GM12875 (cell line): ENCODE measurements at regions not wholly inside any gene's neighbourhood (a gene's known extent, or its start where the extent isn't known, plus 50 kb on each side); places are given as distances from the start of the nearest gene placed in this dataset.

Experiments used
- H3K4me3 ChIP-seq: one replicate; pipeline ENCODE4 v1.5.1; 2011; ENCODE audit warnings: low read depth, low read length, control low read depth
- TF ChIP-seq, protein P1 (sequence below): IDR thresholded peaks from 2 replicates; pipeline ENCODE4 v1.5.1; 2011; ENCODE audit warnings: low read depth, mild to moderate bottlenecking, control low read depth, inconsistent platforms, low read length, moderate library complexity, borderline replicate concordance; ENCODE audit not compliant: insufficient read depth

DNA sequence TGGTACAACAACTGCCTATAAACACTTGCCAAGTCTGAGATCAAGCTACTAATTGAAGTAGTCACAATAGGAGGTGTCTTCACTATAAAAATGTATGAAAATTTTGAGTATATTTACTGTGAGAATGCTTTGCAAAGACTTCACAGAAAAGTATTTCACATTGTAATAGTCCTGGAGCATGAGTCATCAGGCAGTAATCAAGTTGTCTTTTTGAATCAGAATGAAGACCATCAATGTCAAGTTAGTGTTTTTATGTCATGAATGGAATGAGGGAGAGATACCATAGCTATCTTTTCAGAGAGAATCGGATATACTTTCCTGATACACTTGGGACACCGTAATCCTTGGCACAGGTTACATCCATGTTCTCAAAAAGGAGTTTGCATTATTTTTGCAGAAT, 466.9 kb upstream of the ARRDC3 start:
- TF ChIP-seq, protein P1, sequence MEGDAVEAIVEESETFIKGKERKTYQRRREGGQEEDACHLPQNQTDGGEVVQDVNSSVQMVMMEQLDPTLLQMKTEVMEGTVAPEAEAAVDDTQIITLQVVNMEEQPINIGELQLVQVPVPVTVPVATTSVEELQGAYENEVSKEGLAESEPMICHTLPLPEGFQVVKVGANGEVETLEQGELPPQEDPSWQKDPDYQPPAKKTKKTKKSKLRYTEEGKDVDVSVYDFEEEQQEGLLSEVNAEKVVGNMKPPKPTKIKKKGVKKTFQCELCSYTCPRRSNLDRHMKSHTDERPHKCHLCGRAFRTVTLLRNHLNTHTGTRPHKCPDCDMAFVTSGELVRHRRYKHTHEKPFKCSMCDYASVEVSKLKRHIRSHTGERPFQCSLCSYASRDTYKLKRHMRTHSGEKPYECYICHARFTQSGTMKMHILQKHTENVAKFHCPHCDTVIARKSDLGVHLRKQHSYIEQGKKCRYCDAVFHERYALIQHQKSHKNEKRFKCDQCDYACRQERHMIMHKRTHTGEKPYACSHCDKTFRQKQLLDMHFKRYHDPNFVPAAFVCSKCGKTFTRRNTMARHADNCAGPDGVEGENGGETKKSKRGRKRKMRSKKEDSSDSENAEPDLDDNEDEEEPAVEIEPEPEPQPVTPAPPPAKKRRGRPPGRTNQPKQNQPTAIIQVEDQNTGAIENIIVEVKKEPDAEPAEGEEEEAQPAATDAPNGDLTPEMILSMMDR = no peak

DNA sequence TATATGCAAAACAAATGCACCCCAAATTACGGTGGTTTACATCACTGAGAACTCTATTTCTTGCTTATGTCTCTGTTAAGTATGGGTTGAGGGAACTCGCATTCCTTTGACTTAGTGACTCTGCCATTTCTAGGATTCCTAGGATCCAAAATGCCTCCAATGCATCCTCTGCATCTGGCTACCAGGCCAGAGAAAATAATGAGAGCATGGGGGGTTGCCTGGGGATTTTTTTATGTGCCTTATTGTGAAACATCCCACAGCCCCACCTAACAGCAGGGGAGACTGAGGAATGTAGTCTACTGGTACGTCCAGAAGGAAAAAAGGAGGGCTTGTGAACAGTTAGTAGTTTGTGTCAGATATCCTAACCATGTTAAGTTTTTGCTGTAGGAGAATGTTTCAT, 466.0 kb upstream of the ARRDC3 start:
- TF ChIP-seq, protein P1 = no peak
- H3K4me3 ChIP-seq = no peak overlapping the region

More for the DNA sequence above, 466.9 kb upstream of the ARRDC3 start:
- no peak overlapping the region for H3K4me3 ChIP-seq

DNA sequence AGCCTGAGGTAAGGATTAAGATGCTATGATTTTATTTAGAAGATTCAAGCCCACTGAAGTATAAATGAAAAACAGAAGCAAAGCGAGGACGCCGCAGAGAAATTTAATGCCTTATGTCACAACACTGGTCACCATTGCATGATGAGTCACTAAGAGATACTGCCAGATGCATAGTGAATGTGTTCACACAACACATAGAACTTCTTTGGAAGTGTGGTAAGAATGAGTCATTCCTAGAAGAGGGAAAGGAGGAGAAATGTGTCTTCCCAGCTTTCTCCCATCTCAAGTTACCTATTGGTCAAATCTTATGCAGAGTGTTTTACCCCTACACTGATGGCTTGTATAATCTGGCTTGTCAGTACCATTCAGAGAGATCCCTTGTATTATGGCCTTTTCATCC, 465.3 kb upstream of the ARRDC3 start:
- H3K4me3 ChIP-seq = no peak overlapping the region
- TF ChIP-seq, protein P1 = no peak

DNA sequence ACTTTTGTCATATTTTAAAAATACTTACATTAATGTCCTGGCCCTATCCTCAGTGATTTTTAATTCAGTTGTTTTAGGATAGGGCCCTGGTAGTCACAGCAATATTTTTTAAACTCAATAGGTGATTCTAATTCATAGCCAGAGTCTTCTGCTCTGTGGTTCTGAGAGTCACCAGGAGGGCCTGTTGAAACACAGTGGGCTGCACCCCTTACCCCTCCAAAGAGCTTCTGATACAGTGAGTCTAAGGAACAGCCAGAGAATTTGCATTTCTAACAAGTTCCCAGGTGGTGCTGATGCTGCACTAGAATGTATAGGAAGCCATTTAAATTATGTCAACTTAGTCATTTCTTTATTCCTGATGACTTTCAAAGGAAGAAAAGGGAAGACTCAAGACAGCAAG, 458.3 kb upstream of the ARRDC3 start:
- H3K4me3 ChIP-seq = no peak overlapping the region
- TF ChIP-seq, protein P1 = no peak

DNA sequence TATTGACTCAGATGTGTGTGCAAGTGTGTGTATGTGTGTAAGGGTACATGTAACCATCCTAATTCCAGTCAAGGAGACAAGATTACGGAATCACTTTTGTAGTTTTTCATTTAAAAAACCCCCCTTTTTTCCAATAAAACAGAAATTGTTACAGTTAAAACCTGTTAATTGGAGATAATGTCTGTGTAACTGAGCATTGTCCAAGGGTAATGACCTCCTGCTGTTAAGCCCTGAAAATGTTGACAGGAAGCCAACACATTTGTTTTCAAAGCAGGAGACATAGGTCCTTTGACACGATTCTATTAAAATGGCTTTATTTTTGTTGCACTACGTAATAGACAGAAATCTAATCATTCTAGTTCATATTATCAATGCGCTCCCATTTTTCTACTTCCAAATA, 457.3 kb upstream of the ARRDC3 start:
- no peak overlapping the region for H3K4me3 ChIP-seq
- TF ChIP-seq, protein P1 = no peak

DNA sequence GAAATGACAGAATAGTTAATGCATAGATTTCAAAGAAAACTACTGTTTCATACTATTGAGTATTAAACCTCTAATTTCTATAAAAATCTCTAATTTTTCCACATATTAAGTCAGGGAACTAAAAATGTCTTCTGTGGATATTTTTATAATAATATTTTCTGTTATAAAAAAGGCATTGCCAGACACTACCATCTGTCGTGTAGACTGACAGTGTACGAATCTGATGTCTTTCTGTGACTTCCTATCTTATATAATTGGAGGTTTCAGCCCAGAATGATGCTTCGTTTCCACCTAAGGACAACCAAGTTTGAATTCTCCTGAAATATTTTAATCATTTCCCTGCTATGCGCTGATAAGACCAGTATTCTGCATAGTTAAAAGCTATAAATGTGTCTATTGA, 456.6 kb upstream of the ARRDC3 start:
- no peak overlapping the region for H3K4me3 ChIP-seq
- TF ChIP-seq, protein P1 = no peak

DNA sequence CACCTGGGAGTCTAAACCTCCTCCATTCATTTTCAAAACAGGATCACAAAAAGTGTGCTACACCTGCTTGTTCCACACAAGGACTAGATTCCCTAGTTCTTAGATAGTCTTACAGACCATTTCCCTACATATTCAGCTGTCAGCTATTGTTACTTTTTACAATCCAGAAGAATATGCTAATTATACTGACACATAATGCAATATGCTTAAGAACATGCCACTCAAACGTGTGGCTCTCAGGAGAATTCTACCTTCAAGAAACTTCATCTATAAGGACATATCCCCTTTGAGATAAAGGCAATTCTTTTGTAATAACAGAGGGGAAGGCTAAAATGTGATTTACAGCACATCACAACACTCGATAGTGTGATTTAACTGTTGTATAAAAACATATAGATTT, 456.1 kb upstream of the ARRDC3 start:
- H3K4me3 ChIP-seq = no peak overlapping the region
- TF ChIP-seq, protein P1 = no peak
